ENCODE measurements at regions not wholly inside any gene's neighbourhood (a gene's known extent, or its start where the extent isn't known, plus 50 kb on each side); places are given as distances from the start of the nearest gene placed in this dataset.

DNA sequence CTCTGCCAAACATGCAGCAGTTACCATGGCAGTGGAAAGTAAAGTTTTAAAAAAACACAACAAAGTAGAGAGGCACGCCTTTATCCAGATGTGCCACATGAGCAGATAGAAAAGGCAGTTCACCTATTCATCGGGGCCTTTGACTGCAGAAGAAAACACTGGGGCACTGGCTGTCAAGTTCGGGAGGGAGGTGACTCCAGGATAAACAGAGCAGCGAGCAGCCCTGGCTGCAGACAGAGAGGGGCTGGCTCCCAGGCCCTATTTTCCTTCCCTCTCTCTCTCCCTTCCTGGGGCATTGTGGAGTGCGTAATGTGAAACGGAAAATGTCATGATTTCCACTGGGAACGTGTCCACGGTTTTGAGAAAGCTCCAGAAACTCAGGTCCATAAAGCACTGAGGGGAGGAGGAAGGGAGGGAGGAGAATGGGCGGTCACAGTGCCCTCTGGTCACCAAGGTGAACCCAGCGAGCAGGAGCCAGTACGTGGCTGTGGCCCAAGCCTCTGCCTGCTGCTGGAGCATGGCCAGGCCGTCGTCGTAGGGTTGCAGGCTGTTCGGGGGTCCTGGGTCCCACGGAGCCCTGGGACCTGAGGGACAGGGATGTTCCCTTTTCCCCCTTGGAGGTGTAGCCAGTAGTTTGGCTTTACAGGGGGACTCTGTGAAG, 114.7 kb upstream of the IRF2BP2 start (continued):
- TF ChIP-seq NFIB (CRISPR knock-in tag; IDR thresholded peaks at IDR 0.05; ENCODE audit: borderline replicate concordance) (no peak), HIC2 (CRISPR knock-in tag; IDR thresholded peaks at IDR 0.05; ENCODE audit: low read depth) (peak; percentile 38; the same call in 1 of the 2 replicates), TEF (CRISPR knock-in tag; IDR thresholded peaks at IDR 0.05) (0 out of 2 replicates have a peak, but pooled peaks have one; percentile 17), ZNF503 (CRISPR knock-in tag; IDR thresholded peaks at IDR 0.05) (peak; percentile 11; the same call in 1 of the 2 replicates), FOSL2 (CRISPR knock-in tag; IDR thresholded peaks at IDR 0.05) (no peak; the same call in none of the 2 replicates), JUNB (CRISPR knock-in tag; IDR thresholded peaks at IDR 0.05; ENCODE audit: borderline replicate concordance) (no peak; the same call in 1 of the 2 replicates), ZNF468 (CRISPR knock-in tag; IDR thresholded peaks at IDR 0.05) (peak; percentile 66; the same call in 1 of the 2 replicates), MIER2 (CRISPR knock-in tag; IDR thresholded peaks at IDR 0.05) (no peak), XRCC5 (optimal IDR thresholded peaks at IDR 0.05; ENCODE audit: low read length) (no peak), GABPB1 (CRISPR knock-in tag; IDR thresholded peaks at IDR 0.05) (peak; percentile 54), MED8 (CRISPR knock-in tag; IDR thresholded peaks at IDR 0.05; ENCODE audit: insufficient replicate concordance) (no peak), ZNF496 (CRISPR knock-in tag; IDR thresholded peaks at IDR 0.05; ENCODE audit: insufficient replicate concordance) (no peak), JUN (CRISPR knock-in tag; IDR thresholded peaks at IDR 0.05) (no peak), BRD4 (CRISPR knock-in tag; IDR thresholded peaks at IDR 0.05) (peak; percentile 85), HDAC2 (CRISPR knock-in tag; IDR thresholded peaks at IDR 0.05) (peak; percentile 6; the same call in 1 of the 2 replicates)
- TF ChIP-seq, protein P1, sequence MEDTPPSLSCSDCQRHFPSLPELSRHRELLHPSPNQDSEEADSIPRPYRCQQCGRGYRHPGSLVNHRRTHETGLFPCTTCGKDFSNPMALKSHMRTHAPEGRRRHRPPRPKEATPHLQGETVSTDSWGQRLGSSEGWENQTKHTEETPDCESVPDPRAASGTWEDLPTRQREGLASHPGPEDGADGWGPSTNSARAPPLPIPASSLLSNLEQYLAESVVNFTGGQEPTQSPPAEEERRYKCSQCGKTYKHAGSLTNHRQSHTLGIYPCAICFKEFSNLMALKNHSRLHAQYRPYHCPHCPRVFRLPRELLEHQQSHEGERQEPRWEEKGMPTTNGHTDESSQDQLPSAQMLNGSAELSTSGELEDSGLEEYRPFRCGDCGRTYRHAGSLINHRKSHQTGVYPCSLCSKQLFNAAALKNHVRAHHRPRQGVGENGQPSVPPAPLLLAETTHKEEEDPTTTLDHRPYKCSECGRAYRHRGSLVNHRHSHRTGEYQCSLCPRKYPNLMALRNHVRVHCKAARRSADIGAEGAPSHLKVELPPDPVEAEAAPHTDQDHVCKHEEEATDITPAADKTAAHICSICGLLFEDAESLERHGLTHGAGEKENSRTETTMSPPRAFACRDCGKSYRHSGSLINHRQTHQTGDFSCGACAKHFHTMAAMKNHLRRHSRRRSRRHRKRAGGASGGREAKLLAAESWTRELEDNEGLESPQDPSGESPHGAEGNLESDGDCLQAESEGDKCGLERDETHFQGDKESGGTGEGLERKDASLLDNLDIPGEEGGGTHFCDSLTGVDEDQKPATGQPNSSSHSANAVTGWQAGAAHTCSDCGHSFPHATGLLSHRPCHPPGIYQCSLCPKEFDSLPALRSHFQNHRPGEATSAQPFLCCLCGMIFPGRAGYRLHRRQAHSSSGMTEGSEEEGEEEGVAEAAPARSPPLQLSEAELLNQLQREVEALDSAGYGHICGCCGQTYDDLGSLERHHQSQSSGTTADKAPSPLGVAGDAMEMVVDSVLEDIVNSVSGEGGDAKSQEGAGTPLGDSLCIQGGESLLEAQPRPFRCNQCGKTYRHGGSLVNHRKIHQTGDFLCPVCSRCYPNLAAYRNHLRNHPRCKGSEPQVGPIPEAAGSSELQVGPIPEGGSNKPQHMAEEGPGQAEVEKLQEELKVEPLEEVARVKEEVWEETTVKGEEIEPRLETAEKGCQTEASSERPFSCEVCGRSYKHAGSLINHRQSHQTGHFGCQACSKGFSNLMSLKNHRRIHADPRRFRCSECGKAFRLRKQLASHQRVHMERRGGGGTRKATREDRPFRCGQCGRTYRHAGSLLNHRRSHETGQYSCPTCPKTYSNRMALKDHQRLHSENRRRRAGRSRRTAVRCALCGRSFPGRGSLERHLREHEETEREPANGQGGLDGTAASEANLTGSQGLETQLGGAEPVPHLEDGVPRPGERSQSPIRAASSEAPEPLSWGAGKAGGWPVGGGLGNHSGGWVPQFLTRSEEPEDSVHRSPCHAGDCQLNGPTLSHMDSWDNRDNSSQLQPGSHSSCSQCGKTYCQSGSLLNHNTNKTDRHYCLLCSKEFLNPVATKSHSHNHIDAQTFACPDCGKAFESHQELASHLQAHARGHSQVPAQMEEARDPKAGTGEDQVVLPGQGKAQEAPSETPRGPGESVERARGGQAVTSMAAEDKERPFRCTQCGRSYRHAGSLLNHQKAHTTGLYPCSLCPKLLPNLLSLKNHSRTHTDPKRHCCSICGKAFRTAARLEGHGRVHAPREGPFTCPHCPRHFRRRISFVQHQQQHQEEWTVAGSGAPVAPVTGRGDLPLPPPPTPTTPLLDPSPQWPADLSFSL (CRISPR knock-in tag; IDR thresholded peaks at IDR 0.05) = 0 out of 2 replicates have a peak, but pooled peaks have one; percentile 33
- TF ChIP-seq, protein P2, sequence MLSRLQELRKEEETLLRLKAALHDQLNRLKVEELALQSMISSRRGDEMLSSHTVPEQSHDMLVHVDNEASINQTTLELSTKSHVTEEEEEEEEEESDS (CRISPR knock-in tag; IDR thresholded peaks at IDR 0.05; ENCODE audit: borderline replicate concordance) = 0 out of 2 replicates have a peak, but pooled peaks have one; percentile 19
